ENCODE measurements at regions not wholly inside any gene's neighbourhood (a gene's known extent, or its start where the extent isn't known, plus 50 kb on each side); places are given as distances from the start of the nearest gene placed in this dataset.

DNA sequence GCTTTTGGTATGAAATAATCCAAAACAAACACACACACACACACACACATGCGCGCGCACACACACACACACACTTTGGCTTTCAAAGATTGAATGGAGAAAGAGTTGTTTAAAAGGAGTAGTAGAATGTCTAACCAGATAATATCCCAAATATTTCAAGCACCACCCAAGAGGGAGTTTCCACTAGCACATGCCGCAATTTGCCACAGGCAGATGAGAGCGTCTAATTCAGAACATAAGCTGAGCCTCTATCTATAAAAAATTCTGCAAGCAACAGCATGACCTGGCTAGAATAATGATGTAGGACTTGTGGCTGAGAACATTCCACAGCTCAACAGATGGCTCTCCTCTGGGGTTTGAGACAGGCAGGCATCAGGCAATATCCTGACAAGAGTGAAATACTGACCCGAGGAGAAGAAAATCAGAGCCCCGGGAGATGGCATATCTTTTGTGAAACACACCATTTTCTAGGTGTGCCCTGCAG lies 302.5 kb upstream of the GADL1 start:
- no peaks in the 10 kb centered on the region for H3K4me1 ChIP-seq (replicated peaks; ENCODE audit: insufficient read depth)
- no peaks in the 10 kb centered on the region for H3K79me2 ChIP-seq (ENCODE audit: low read depth)
- H3K9me3 ChIP-seq (ENCODE audit: insufficient read depth, low read depth), result no peaks in the 10 kb centered on the region
- no peaks in the 10 kb centered on the region for H3K27me3 ChIP-seq (ENCODE audit: insufficient read depth, low read depth)
- H2AFZ ChIP-seq, result no peak overlapping the region
- H4K20me1 ChIP-seq (ENCODE audit: insufficient read depth), result no peaks in the 10 kb centered on the region
- H3F3A ChIP-seq (ENCODE audit: insufficient read depth, low read depth), result no peaks in the 10 kb centered on the region
- no peak overlapping the region for H3K4me3 ChIP-seq
- POLR2A ChIA-PET (ENCODE audit: unreplicated experiment), result interaction anchor here (0.7 to 0.8 kb wide), 2 partner anchors 688 to 806 kb away, joined by 3 to 20 read pairs; no protein-coding TSS in a partner anchor
- intact Hi-C loops (cut with micrococcal nuclease; ENCODE audit: unreplicated experiment), result no loop called here
- TF ChIP-seq EZH2 (IDR thresholded peaks at IDR 0.05; ENCODE audit: low read depth), result no peak
- TF ChIP-seq, protein P1, sequence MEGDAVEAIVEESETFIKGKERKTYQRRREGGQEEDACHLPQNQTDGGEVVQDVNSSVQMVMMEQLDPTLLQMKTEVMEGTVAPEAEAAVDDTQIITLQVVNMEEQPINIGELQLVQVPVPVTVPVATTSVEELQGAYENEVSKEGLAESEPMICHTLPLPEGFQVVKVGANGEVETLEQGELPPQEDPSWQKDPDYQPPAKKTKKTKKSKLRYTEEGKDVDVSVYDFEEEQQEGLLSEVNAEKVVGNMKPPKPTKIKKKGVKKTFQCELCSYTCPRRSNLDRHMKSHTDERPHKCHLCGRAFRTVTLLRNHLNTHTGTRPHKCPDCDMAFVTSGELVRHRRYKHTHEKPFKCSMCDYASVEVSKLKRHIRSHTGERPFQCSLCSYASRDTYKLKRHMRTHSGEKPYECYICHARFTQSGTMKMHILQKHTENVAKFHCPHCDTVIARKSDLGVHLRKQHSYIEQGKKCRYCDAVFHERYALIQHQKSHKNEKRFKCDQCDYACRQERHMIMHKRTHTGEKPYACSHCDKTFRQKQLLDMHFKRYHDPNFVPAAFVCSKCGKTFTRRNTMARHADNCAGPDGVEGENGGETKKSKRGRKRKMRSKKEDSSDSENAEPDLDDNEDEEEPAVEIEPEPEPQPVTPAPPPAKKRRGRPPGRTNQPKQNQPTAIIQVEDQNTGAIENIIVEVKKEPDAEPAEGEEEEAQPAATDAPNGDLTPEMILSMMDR (conservative IDR thresholded peaks at IDR 0.05), result no peak
- H3K9me2 ChIP-seq (ENCODE audit: insufficient read depth), result no peaks in the 10 kb centered on the region
- CTCF ChIA-PET, result no interaction called here
- H3K4me2 ChIP-seq, result no peak overlapping the region
- no peak for DNase-seq
- H3K27ac ChIP-seq, result no peak overlapping the region
- no TSS peak for BruUV-seq (replicated peaks)
- H3K36me3 ChIP-seq (ENCODE audit: low read depth), result no peaks in the 10 kb centered on the region

DNA sequence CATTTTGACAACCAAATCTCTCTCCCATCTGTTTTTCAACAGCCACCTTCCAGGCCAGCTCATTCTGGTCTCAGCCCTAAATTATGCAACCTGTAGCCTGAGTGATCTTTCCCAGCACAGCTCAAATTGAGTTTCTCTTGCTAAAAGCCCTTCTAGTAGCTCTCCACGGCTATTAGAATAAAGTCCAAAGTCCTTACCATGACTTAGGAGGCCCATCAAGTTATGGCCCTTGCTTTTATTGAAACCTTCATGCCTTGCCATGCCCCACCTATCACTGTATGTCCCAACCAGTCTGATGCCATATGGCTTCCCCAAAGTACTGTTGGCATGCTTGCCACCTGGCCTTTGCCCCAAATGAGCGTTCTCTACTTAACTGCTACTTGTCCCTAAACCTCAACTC lies 303.5 kb upstream of the GADL1 start:
- Histone ChIP-seq H3K27ac (no peak overlapping the region), H3K27me3 (ENCODE audit: insufficient read depth, low read depth) (no peaks in the 10 kb centered on the region), H2AFZ (no peak overlapping the region), H3K9me2 (ENCODE audit: insufficient read depth) (no peaks in the 10 kb centered on the region), H4K20me1 (ENCODE audit: insufficient read depth) (no peaks in the 10 kb centered on the region), H3K9me3 (ENCODE audit: insufficient read depth, low read depth) (no peaks in the 10 kb centered on the region), H3K4me2 (no peak overlapping the region), H3K4me1 (replicated peaks; ENCODE audit: insufficient read depth) (no peaks in the 10 kb centered on the region), H3K4me3 (no peak overlapping the region), H3F3A (ENCODE audit: insufficient read depth, low read depth) (no peaks in the 10 kb centered on the region), H3K79me2 (ENCODE audit: low read depth) (no peaks in the 10 kb centered on the region), H3K36me3 (ENCODE audit: low read depth) (no peaks in the 10 kb centered on the region)
- DNase-seq, result no peak
- no TSS peak for BruUV-seq (replicated peaks)
- intact Hi-C loops (cut with micrococcal nuclease; ENCODE audit: unreplicated experiment), result no loop called here
- CTCF ChIA-PET, result no interaction called here
- TF ChIP-seq EZH2 (IDR thresholded peaks at IDR 0.05; ENCODE audit: low read depth), result no peak
- TF ChIP-seq, protein P1 (conservative IDR thresholded peaks at IDR 0.05), result no peak
- POLR2A ChIA-PET (ENCODE audit: unreplicated experiment), result no interaction called here

DNA sequence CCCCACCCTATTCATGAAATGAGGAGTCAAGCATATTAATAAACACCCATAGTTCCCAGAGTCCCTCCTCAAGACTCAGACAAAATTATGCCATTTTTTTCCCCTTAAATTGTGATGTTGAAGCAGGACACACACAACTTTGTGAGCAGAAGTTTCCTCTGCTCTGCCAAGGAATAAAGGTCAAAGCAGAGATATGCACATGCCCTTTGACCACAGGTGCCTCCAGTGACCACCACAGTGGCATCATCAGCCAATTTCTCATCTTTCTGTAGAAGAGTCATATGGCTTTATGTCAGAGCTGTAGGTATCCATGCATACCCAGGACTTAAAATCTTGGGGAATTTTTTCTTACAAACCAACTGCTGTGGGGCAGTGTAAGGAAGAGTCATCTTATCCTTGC lies 304.4 kb upstream of the GADL1 start:
- Histone ChIP-seq H4K20me1 (ENCODE audit: insufficient read depth) (no peaks in the 10 kb centered on the region), H3K79me2 (ENCODE audit: low read depth) (no peaks in the 10 kb centered on the region), H3K27ac (no peak overlapping the region), H3K36me3 (ENCODE audit: low read depth) (no peaks in the 10 kb centered on the region), H2AFZ (no peak overlapping the region), H3K9me3 (ENCODE audit: insufficient read depth, low read depth) (no peaks in the 10 kb centered on the region), H3K9me2 (ENCODE audit: insufficient read depth) (no peaks in the 10 kb centered on the region), H3K4me3 (no peak overlapping the region), H3F3A (ENCODE audit: insufficient read depth, low read depth) (no peaks in the 10 kb centered on the region), H3K4me1 (replicated peaks; ENCODE audit: insufficient read depth) (no peaks in the 10 kb centered on the region), H3K27me3 (ENCODE audit: insufficient read depth, low read depth) (no peaks in the 10 kb centered on the region), H3K4me2 (no peak overlapping the region)
- DNase-seq, result no peak
- no TSS peak for BruUV-seq (replicated peaks)
- ChIA-PET CTCF (no interaction called here), POLR2A (ENCODE audit: unreplicated experiment) (no interaction called here)
- TF ChIP-seq, protein P1 (conservative IDR thresholded peaks at IDR 0.05), result no peak
- no peak for TF ChIP-seq EZH2 (IDR thresholded peaks at IDR 0.05; ENCODE audit: low read depth)
- intact Hi-C loops (cut with micrococcal nuclease; ENCODE audit: unreplicated experiment), result no loop called here
